IMR-90 (cell line): ENCODE measurements at regions not wholly inside any gene's neighbourhood (a gene's known extent, or its start where the extent isn't known, plus 50 kb on each side); places are given as distances from the start of the nearest gene placed in this dataset.

Experiments
- ATAC-seq: fragments of 200-7000 bp; cut with Tn5 transposase; 2 replicates; pipeline ENCODE4 v1.9.1; 2020; ENCODE audit warnings: low read depth, mild to moderate bottlenecking, moderate library complexity
- BruUV-seq: library from RNA; stranded (reverse); fragments of 400-500 nt; replicated peaks from 2 replicates; lab custom pipeline; 2021; lab: Mats Ljungman, UMichigan
- CTCF ChIA-PET: fragments of 300-600 bp; formaldehyde crosslinking; extraction: SDS; loops from one replicate; lab custom pipeline; 2021; ENCODE audit warnings: antibody characterized with exemption; lab: Yijun Ruan, JAX
- POLR2A ChIA-PET: fragments of 300-600 bp; sonication (Branson Sonifier 250); formaldehyde crosslinking; loops from one replicate; lab custom pipeline; 2022; ENCODE audit warnings: antibody characterized with exemption; ENCODE audit not compliant: unreplicated experiment; lab: Charles Lee
- DNase-seq: peaks from one replicate; pipeline ENCODE4 v3.0.0; 2013
- H2AFZ ChIP-seq: replicated peaks from 2 replicates; pipeline ENCODE3; 2013; ENCODE audit warnings: low read length, mild to moderate bottlenecking; ENCODE audit not compliant: poor library complexity
- H2AK5ac ChIP-seq: 2 replicates; pipeline ENCODE4 v1.6.1; 2013; ENCODE audit warnings: low read depth, low read length, inconsistent platforms
- H2AK9ac ChIP-seq: replicated peaks from 2 replicates; pipeline ENCODE3; 2013; ENCODE audit warnings: mild to moderate bottlenecking, low read depth, low read length, moderate library complexity; ENCODE audit not compliant: poor library complexity
- H2BK120ac ChIP-seq: 2 replicates; pipeline ENCODE4 v1.6.1; 2013; ENCODE audit warnings: low read depth, low read length, inconsistent platforms
- H2BK15ac ChIP-seq: 3 replicates; pipeline ENCODE4 v1.6.1; 2013; ENCODE audit warnings: low read depth, low read length, inconsistent platforms
- H2BK20ac ChIP-seq: 2 replicates; pipeline ENCODE4 v1.6.1; 2013; ENCODE audit warnings: low read depth, mild to moderate bottlenecking, inconsistent platforms, low read length, moderate library complexity
- H2BK5ac ChIP-seq: 2 replicates; pipeline ENCODE4 v1.6.1; 2013; ENCODE audit warnings: mild to moderate bottlenecking, low read depth, low read length, inconsistent platforms; ENCODE audit not compliant: poor library complexity, severe bottlenecking
- H3K14ac ChIP-seq: replicated peaks from 2 replicates; pipeline ENCODE4 v1.6.1; 2013; ENCODE audit warnings: low read depth, low read length, inconsistent platforms
- H3K18ac ChIP-seq: 2 replicates; pipeline ENCODE4 v1.6.1; 2013; ENCODE audit warnings: low read depth, low read length, control low read depth
- H3K23ac ChIP-seq: 2 replicates; pipeline ENCODE4 v1.6.1; 2013; ENCODE audit warnings: low read depth, low read length, inconsistent platforms
- H3K27ac ChIP-seq: 2 replicates; pipeline ENCODE4 v1.5.1; 2013; ENCODE audit warnings: mild to moderate bottlenecking, control low read depth, low read length; ENCODE audit not compliant: insufficient read depth
- H3K27me3 ChIP-seq: 2 replicates; pipeline ENCODE4 v1.6.1; 2013; ENCODE audit warnings: low read length; ENCODE audit not compliant: control insufficient read depth, insufficient read depth
- H3K36me3 ChIP-seq: 2 replicates; pipeline ENCODE4 v1.6.1; 2013; ENCODE audit warnings: low read length, mixed read lengths; ENCODE audit not compliant: control insufficient read depth, insufficient read depth
- H3K4ac ChIP-seq: 2 replicates; pipeline ENCODE4 v1.6.1; 2013; ENCODE audit warnings: low read depth, low read length, inconsistent platforms
- H3K4me1 ChIP-seq: 2 replicates; pipeline ENCODE4 v1.6.1; 2013; ENCODE audit warnings: low read length, mixed read lengths; ENCODE audit not compliant: control insufficient read depth, insufficient read depth
- H3K4me2 ChIP-seq: 2 replicates; pipeline ENCODE4 v1.6.1; 2013; ENCODE audit warnings: low read depth, mild to moderate bottlenecking, control low read depth, low read length, moderate library complexity
- H3K4me3 ChIP-seq: 2 replicates; pipeline ENCODE4 v1.5.1; 2013; ENCODE audit warnings: low read depth, mild to moderate bottlenecking, control low read depth, low read length, moderate library complexity; ENCODE audit not compliant: insufficient read depth
- H3K56ac ChIP-seq: 2 replicates; pipeline ENCODE4 v1.6.1; 2013; ENCODE audit warnings: low read length, inconsistent platforms; ENCODE audit not compliant: insufficient read depth; ENCODE audit errors: extremely low read depth
- H3K79me1 ChIP-seq, 2 experiments: 2 replicates each; pipeline ENCODE4 v1.6.1; 2013; ENCODE audit warnings: low read length in 2 of 2, inconsistent platforms in 1 of 2, low read depth in 1 of 2
- H3K9ac ChIP-seq: 2 replicates; pipeline ENCODE4 v1.6.1; 2013; ENCODE audit warnings: low read depth, low read length, control low read depth
- H3K9me1 ChIP-seq: 2 replicates; pipeline ENCODE4 v1.6.1; 2013; ENCODE audit warnings: low read length, inconsistent platforms; ENCODE audit not compliant: insufficient read depth
- H3K9me3 ChIP-seq: 2 replicates; pipeline ENCODE4 v1.6.1; 2013; ENCODE audit warnings: low read length; ENCODE audit not compliant: control insufficient read depth, insufficient read depth
- H4K20me1 ChIP-seq: 2 replicates; pipeline ENCODE4 v1.6.1; 2013; ENCODE audit warnings: low read length, inconsistent platforms; ENCODE audit not compliant: insufficient read depth
- H4K5ac ChIP-seq: 2 replicates; pipeline ENCODE4 v1.6.1; 2013; ENCODE audit warnings: mild to moderate bottlenecking, low read depth, low read length, control low read depth
- H4K8ac ChIP-seq, 2 experiments: 2 replicates each; pipeline ENCODE4 v1.6.1; 2013; ENCODE audit warnings: low read depth in 2 of 2, low read length in 2 of 2, control low read depth in 1 of 2, inconsistent platforms in 1 of 2
- H4K91ac ChIP-seq: 2 replicates; pipeline ENCODE4 v1.6.1; 2013; ENCODE audit warnings: low read depth, low read length, inconsistent platforms; ENCODE audit not compliant: insufficient read depth
- BHLHE40 ChIP-seq: fragments of 150-350 bp; IDR thresholded peaks from 2 replicates; pipeline ENCODE4 v1.6.1; 2016; ENCODE audit warnings: mild to moderate bottlenecking, low read depth, low read length
- CEBPB ChIP-seq: IDR thresholded peaks from 2 replicates; pipeline ENCODE4 v1.6.1; 2012; ENCODE audit warnings: low read depth, low read length, improper control_type of control experiment
- CHD1 ChIP-seq: IDR thresholded peaks from 2 replicates; pipeline ENCODE4 v1.6.1; 2012; ENCODE audit warnings: low read depth, low read length, improper control_type of control experiment
- FOS ChIP-seq: fragments of 150-350 bp; IDR thresholded peaks from 2 replicates; pipeline ENCODE4 v1.6.1; 2016; ENCODE audit warnings: low read depth, low read length
- MAFK ChIP-seq: IDR thresholded peaks from 2 replicates; pipeline ENCODE4 v1.6.1; 2012; ENCODE audit warnings: low read depth, low read length, improper control_type of control experiment
- MAZ ChIP-seq: IDR thresholded peaks from 2 replicates; pipeline ENCODE4 v1.6.1; 2012; ENCODE audit warnings: low read depth, mild to moderate bottlenecking, low read length, improper control_type of control experiment, moderate library complexity, borderline replicate concordance
- MXI1 ChIP-seq: IDR thresholded peaks from 2 replicates; pipeline ENCODE4 v1.6.1; 2012; ENCODE audit warnings: low read depth, mild to moderate bottlenecking, low read length, moderate library complexity, borderline replicate concordance
- NFE2L2 ChIP-seq: fragments of 150-350 bp; IDR thresholded peaks from 2 replicates; pipeline ENCODE4 v1.6.1; 2016; ENCODE audit warnings: low read depth, mild to moderate bottlenecking, low read length
- RAD21 ChIP-seq: IDR thresholded peaks from 2 replicates; pipeline ENCODE4 v1.6.1; 2012; ENCODE audit warnings: low read length, improper control_type of control experiment
- RCOR1 ChIP-seq: IDR thresholded peaks from 2 replicates; pipeline ENCODE4 v1.6.1; 2012; ENCODE audit warnings: mild to moderate bottlenecking, low read length, improper control_type of control experiment; ENCODE audit not compliant: insufficient replicate concordance
- RFX5 ChIP-seq: IDR thresholded peaks from 2 replicates; pipeline ENCODE4 v1.8.0; 2012; ENCODE audit warnings: low read depth, mild to moderate bottlenecking, low read length, moderate library complexity
- WGBS, 2 experiments: methylation state at CpG; one replicate each; pipeline versions ENCODE4 v1.1.5 to v1.1.7; 2013; ENCODE audit warnings: missing lambda C conversion rate in 2 of 2; ENCODE audit not compliant: insufficient read length in 1 of 2; ENCODE audit errors: extremely low coverage in 2 of 2; 5-methylcytosine and 5-hydroxymethylcytosine counted together
- dilution Hi-C: fragments of 300-500 bp; cut with HindIII; formaldehyde crosslinking; loops from one replicate; pipeline ENCODE4 v1.14.3; 2018; ENCODE audit warnings: low sequenced_read_pairs; ENCODE audit not compliant: unreplicated experiment
- in situ Hi-C: fragments of 300-500 bp; cut with MboI; formaldehyde crosslinking; loops from 3 replicates; pipeline ENCODE4 v1.14.3; 2019; ENCODE audit warnings: low sequenced_read_pairs, inconsistent platforms, mixed read lengths
- intact Hi-C: fragments of 100-400 bp; cut with micrococcal nuclease; formaldehyde crosslinking; loops from 2 replicates; pipeline ENCODE4 v1.10.0; 2022
- TF ChIP-seq, protein P1 (sequence below): fragments of 150-350 bp; IDR thresholded peaks from 2 replicates; pipeline ENCODE4 v1.6.1; 2016; ENCODE audit warnings: low read depth, mild to moderate bottlenecking, low read length, moderate library complexity, borderline replicate concordance
- TF ChIP-seq, protein P2 (sequence below): conservative IDR thresholded peaks from 2 replicates; pipeline ENCODE4 v1.5.1; 2012; ENCODE audit warnings: mild to moderate bottlenecking, low read depth, low read length, improper control_type of control experiment

- Histone ChIP-seq H4K5ac (no peak overlapping the region), H4K8ac (no peak overlapping the region), H3K36me3 (no peaks in the 10 kb centered on the region), H3K14ac (no peak overlapping the region), H3K4ac (no peak overlapping the region), H2BK20ac (no peak overlapping the region), H3K27me3 (peaks cover 3% of the 10 kb centered on the region; the same call in 1 of the 2 replicates), H3K4me3 (no peak overlapping the region), H2BK120ac (no peak overlapping the region), H2BK5ac (no peak overlapping the region), H2AK5ac (no peak overlapping the region), H3K4me1 (no peaks in the 10 kb centered on the region; the same call in 1 of the 2 replicates), H4K20me1 (no peaks in the 10 kb centered on the region), H3K79me1 (no peaks in the 10 kb centered on the region), H2AK9ac (no peak overlapping the region), H3K9me1 (no peaks in the 10 kb centered on the region), H3K23ac (no peak overlapping the region), H3K9me3 (no peaks in the 10 kb centered on the region), H2BK15ac (no peak overlapping the region), H3K9ac (no peak overlapping the region), H3K56ac (no peak overlapping the region), H3K4me2 (no peak overlapping the region), H3K27ac (no peak overlapping the region), H2AFZ (no peak overlapping the region), H3K18ac (no peak overlapping the region), H4K91ac (no peak overlapping the region)
- BruUV-seq, result no TSS peak
- WGBS, 2 experiments, result no CpG with 5 or more reads among the region's 8 CpGs
- POLR2A ChIA-PET, result interaction anchor here (0.7 kb wide), 1 partner anchor 12 kb away, joined by 3 read pairs; no protein-coding TSS in a partner anchor
- ATAC-seq (no peak), DNase-seq (no peak)
- CTCF ChIA-PET, result no interaction called here
- no peak for TF ChIP-seq CHD1
- TF ChIP-seq BHLHE40, result no peak
- TF ChIP-seq NFE2L2, result no peak
- TF ChIP-seq MAFK, result no peak
- no peak for TF ChIP-seq RFX5
- TF ChIP-seq RAD21, result no peak
- TF ChIP-seq, protein P1, sequence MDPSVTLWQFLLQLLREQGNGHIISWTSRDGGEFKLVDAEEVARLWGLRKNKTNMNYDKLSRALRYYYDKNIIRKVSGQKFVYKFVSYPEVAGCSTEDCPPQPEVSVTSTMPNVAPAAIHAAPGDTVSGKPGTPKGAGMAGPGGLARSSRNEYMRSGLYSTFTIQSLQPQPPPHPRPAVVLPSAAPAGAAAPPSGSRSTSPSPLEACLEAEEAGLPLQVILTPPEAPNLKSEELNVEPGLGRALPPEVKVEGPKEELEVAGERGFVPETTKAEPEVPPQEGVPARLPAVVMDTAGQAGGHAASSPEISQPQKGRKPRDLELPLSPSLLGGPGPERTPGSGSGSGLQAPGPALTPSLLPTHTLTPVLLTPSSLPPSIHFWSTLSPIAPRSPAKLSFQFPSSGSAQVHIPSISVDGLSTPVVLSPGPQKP, result no peak
- TF ChIP-seq MAZ, result no peak
- TF ChIP-seq FOS, result no peak
- TF ChIP-seq MXI1, result no peak
- TF ChIP-seq CEBPB, result no peak
- TF ChIP-seq, protein P2, sequence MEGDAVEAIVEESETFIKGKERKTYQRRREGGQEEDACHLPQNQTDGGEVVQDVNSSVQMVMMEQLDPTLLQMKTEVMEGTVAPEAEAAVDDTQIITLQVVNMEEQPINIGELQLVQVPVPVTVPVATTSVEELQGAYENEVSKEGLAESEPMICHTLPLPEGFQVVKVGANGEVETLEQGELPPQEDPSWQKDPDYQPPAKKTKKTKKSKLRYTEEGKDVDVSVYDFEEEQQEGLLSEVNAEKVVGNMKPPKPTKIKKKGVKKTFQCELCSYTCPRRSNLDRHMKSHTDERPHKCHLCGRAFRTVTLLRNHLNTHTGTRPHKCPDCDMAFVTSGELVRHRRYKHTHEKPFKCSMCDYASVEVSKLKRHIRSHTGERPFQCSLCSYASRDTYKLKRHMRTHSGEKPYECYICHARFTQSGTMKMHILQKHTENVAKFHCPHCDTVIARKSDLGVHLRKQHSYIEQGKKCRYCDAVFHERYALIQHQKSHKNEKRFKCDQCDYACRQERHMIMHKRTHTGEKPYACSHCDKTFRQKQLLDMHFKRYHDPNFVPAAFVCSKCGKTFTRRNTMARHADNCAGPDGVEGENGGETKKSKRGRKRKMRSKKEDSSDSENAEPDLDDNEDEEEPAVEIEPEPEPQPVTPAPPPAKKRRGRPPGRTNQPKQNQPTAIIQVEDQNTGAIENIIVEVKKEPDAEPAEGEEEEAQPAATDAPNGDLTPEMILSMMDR, result no peak
- TF ChIP-seq RCOR1, result no peak
- in situ Hi-C loops (no loop called here), dilution Hi-C loops (no loop called here), intact Hi-C loops (no loop called here)
Observed at GRCh38 chr5:159801303-159801702, 115.0 kb upstream of the ADRA1B start.
